HG03342 (cell line): ENCODE measurements at regions not wholly inside any gene's neighbourhood (a gene's known extent, or its start where the extent isn't known, plus 50 kb on each side); places are given as distances from the start of the nearest gene placed in this dataset.

Source experiments
- ATAC-seq: cut with Tn5 transposase; IDR thresholded peaks from one replicate; pipeline ENCODE4 v1.9.1; 2021; ENCODE audit warnings: mild to moderate bottlenecking, moderate library complexity; ENCODE audit not compliant: unreplicated experiment

DNA sequence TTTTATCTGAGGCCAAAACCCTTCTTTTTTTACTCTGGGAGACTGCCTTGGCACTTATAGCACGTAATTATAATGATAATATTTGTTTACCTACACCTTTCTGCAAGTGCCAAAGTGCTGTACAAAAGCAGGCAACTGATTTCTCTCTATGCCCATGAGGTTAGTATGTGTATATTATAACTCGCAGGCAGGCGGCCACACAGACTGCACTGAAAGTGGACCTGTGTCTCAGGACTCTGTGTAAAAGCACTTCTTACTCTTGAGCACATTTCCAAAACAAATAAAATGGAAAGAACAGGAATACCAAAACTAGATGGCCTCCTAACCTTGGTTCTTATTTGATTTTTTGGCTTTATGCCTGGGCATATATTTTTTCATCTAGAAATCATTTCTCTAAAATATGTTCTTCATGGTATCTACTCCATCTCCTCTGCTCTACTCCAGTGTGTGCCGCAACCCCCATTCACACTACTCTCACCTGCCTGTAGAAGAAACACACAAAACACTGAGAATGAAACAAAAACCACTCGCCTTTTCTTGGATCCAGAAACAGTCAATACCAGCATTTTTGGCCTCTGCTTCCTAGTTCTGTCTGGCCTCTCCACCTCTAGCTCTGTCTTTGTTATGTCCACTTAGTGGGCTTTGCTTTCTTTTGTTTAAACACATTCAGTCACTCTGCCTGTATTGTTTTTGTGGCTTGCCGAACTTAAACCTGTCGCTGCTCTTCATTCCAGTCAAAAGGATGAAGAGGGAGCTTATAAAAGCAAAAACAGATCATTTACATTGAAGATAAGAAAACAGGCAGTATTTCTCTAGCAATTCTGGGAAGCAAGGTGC is 934.5 kb upstream of the TENM3 start:
- ATAC-seq, result no peak

GRCh38 chr4:181312066-181312465 is 931.1 kb upstream of the TENM3 start:
- ATAC-seq, result no peak

GRCh38 chr4:181319629-181320028 is 923.6 kb upstream of the TENM3 start:
- ATAC-seq, result no peak

DNA sequence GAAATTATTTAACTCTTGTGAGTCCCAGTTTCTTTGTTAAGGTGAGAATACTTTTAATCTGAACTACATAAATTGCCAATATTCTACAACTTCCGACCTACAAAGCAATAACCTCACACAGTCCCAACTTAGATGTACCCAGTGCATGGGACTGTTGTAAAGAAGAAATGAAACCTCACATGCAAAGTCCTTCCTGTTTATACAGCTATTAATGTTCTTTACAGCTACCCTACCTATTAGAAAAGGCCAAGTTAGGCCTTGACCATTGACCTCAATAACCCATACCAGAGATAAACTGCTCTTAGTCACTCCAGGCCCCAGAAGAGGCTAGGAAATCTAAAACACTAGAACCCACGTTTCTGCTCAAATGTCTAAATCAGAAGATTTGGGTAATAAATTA is 920.1 kb upstream of the TENM3 start:
- peak; percentile 75 for ATAC-seq

DNA sequence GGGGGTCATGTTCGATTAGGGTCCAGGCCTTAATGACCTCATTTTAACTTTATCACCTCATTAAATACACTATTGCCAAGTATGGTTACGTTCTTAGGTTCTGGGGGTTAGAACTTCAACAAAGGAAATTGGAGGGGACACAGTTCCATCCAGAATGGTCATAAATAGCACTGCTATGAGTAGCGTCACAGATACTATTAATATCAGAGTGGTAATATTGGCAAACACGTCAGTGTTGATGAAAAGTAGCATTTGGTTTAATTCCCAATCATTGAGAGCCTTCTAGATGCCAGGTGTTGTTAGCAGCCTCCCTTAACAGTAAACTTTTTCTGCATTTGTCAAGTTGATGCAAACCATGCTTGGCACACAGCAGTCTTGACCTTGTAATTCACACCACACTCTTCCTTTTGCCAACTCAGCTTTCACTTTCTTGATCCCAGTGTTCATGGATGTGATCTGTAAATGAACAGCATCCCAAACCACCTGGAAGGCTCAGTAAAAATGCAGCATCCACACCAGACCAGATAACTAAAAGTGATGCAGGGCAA is 912.5 kb upstream of the TENM3 start:
- ATAC-seq, result no peak

DNA sequence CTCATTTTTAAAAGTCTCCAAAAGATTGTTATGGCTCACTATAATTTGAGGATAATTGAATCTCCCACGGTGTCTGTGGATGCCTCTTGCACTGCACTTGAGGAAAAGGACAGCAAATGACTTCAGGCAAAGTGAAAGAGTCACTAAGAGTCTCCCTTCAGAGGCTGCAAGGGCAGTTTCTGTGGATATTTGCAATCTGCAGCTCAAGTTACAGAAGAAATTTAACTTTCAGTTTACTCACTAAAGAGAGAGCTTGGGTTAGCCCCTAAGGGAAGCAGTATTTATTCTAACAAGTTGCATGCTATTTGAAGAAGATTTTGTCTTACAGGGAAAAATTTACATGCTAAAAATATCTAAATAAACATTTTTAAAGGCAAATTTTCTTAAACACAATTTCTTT is 912.0 kb upstream of the TENM3 start:
- no peak for ATAC-seq

GRCh38 chr4:181345931-181346330 is 897.3 kb upstream of the TENM3 start:
- ATAC-seq, result no peak

DNA sequence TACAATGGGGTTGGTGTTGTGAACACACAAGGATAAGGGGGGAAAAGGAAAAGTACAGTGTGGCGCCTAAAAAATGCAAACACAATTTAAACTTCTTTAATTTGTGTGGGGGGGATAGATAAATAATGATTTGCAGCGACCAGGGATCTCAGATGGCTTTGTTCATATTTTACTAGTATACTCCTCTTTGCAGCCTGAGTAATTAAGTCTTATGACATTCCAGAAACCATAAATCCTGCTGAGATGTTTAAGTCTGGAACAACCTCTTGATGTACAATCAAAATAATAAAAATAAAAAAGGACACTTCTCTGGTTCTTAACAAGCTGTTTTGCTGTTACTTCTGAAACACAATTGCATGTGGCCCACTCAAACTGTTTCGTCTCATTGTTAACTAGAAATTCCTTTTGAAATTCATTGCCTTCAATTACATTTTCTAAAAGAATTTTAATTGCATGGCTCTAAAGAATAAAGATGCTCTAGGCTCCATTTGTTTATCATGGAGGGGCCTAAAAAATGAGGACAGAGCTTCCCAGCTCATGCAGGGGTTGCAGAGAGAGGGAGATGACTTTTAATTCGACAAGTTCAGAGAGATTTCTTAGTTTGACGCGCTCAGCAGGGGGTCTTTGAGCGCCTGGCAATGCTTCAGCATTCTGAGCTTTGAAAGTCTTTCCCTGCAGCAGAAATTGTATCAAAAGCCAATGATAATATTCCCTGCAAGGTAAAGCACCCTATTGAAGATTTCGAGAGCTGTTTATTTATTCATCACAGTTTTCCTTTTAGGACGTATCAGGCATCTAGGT is 892.4 kb upstream of the TENM3 start:
- ATAC-seq, result no peak

DNA sequence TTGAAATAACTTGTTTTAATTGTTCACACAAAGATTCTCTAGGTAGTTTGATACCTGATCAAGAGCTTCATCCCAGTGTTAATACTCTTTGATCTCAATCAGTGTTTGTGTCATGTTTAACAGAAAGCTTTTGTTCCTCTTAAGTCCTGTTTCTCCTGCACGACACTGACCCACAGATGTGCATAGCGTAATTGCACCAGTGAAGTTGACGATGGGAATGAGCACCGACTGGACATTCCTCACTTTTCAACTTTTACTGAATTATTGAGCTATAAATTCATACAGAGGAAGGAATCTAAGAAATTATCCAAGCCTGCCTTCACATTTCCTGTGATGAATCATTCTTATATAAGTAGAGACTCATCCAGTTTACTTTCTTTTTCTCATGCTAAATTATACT is 878.7 kb upstream of the TENM3 start:
- no peak for ATAC-seq

DNA sequence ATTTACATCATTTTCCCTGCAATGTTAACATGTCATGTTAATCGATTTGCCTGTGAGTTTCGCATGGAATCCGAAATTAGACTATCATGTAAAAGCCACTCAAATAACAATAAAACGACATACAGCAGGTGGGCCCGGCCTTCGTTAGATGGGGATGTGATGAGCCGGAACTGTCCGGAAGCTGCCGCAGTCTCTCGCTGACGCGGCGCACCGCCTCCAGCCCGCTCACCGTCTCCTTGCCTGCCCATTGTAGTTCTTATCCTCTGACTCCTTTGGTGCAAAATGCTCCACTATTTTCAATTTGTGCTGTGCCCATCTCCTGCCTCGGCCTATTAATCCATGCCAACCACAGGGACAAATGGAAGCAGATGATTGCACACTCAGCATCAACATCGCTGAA is 877.5 kb upstream of the TENM3 start:
- no peak for ATAC-seq

GRCh38 chr4:181372014-181372413 is 871.2 kb upstream of the TENM3 start:
- no peak for ATAC-seq

GRCh38 chr4:181376058-181376457 is 867.1 kb upstream of the TENM3 start:
- ATAC-seq, result no peak

DNA sequence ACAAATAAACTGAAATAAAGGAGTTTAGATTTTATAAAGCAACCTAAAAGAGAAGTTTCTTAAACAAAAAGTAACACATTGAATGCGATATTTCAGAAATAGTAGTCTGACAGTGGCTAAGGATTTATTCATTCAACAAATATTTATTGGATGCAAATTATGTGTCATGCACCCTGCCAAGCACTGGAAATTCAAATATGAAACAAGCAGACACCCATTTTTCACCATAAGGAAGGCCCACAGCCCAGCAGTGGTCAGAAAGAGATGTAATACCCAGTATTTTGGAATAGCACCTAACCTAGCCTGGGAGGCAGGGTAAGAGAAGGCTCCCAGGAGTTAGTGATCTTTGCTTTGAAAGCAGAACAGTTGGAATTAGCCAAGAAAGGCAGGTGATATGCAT is 855.1 kb upstream of the TENM3 start:
- ATAC-seq, result no peak

DNA sequence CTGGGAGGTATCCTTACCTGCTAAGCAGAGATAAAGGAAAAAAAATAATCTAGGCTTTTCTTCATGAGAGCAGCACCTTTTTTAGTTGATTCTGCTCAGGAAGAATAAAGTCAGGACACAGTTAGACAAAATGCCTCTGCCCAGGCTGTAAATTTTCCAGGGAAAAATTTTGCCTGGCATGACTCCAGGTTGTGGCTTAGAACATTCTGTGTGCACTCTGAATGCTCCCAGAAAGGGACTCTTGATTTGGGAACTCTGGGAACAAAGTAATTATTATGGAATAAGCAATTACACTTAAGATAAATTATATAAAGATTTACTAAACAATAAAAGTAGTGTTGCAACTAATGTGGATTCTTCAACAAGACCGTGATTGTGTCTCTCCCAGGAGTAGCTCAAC is 826.2 kb upstream of the TENM3 start:
- ATAC-seq, result no peak

DNA sequence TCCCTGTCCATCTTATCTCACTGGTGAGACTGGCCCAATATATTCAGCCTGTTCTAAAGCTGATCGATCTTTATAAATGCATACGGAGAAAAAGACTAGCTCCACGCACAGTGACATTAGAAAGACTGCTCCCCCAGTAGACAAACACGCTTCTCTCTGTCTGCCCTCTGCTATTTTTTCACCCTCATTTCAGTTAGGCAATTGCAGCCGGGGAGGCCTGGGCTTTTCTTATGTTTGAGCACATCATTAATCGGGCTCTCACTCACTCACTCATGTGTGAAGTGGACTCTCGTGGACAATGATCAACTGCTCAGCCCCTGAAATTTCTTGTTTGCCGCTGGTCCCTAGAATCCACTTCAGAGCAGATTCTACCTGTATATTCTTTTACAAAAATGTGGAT is 824.7 kb upstream of the TENM3 start:
- ATAC-seq, result no peak

GRCh38 chr4:181420950-181421349 is 822.3 kb upstream of the TENM3 start:
- no peak for ATAC-seq

GRCh38 chr4:181424362-181425016 is 818.7 kb upstream of the TENM3 start:
- no peak for ATAC-seq

GRCh38 chr4:181427076-181427475 is 816.1 kb upstream of the TENM3 start:
- no peak for ATAC-seq

DNA sequence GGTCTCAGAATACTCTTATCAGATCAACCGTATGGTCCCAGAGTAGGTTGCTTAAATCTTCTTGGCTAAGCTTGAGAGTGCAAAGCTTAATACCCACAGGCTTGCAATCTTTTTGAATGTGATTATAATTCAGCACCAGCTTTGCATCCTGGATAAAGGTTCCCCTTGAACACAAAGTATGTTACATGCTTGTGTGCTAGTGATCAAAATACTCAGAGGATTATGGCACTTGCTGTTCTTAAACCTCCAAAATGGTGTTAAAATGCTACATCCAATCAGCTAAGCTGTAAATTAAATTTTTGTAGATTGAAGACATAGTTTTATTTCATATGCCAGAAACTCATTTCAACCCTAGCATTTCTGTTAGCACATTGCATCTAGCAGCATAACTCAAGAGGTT is 812.2 kb upstream of the TENM3 start:
- ATAC-seq, result no peak

DNA sequence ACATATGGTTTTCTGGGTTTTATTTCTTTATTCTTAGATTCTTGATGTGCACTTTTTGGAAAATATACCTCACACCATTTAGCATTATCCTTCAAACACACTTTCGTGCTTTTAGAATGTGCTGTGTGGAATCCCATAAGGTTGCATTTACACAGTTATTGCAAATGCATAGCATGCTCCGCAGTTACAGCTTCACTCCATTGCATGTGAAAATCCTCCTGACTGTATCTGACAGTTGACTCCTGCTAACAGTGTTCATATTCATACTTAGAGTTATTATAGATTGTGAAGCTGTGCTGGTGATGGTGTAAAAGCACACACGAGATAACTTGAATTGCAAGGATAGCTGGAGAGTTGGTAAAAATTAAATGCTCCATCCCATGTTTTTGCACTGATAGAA is 811.5 kb upstream of the TENM3 start:
- ATAC-seq, result no peak

GRCh38 chr4:181432335-181432734 is 810.9 kb upstream of the TENM3 start:
- ATAC-seq, result no peak
